OCI-LY3 (cell line): ENCODE measurements at regions not wholly inside any gene's neighbourhood (a gene's known extent, or its start where the extent isn't known, plus 50 kb on each side); places are given as distances from the start of the nearest gene placed in this dataset.

ENCODE experiments used
- CTCF ChIP-seq: fragments of 200-600, 300-600 bp; sonication (generic); IDR thresholded peaks from 2 replicates; pipeline ENCODE4 v1.5.1; 2014; ENCODE audit warnings: antibody characterized with exemption, low read length, low read depth
- EZH2phosphoT487 ChIP-seq: fragments of 200-600 bp; shearing (Covaris generic); IDR thresholded peaks from 2 replicates; pipeline ENCODE4 v1.6.1; 2018; ENCODE audit warnings: antibody characterized with exemption, mixed run types, low read depth

GRCh38 chr9:85130764-85131163 is 461.2 kb downstream of the NTRK2 start:
- TF ChIP-seq CTCF = no peak
- TF ChIP-seq EZH2phosphoT487 = no peak
